H1 (cell line): ENCODE measurements at regions not wholly inside any gene's neighbourhood (a gene's known extent, or its start where the extent isn't known, plus 50 kb on each side); places are given as distances from the start of the nearest gene placed in this dataset.

ENCODE experiments used
- CHD2 ChIP-seq: IDR thresholded peaks from 2 replicates; pipeline ENCODE4 v1.6.1; 2012; ENCODE audit warnings: low read length, improper control_type of control experiment
- CTBP2 ChIP-seq: IDR thresholded peaks from 2 replicates; pipeline ENCODE4 v1.7.0; 2011; ENCODE audit warnings: borderline replicate concordance, mild to moderate bottlenecking, moderate library complexity, mixed read lengths, low read length; ENCODE audit not compliant: insufficient read depth, insufficient read length
- POLR2AphosphoS5 ChIP-seq: IDR thresholded peaks from 2 replicates; pipeline ENCODE4 v1.6.1; 2011; ENCODE audit warnings: low read depth, low read length
- RBBP5 ChIP-seq: IDR thresholded peaks from 2 replicates; pipeline ENCODE4 v1.7.1; 2012; ENCODE audit warnings: low read depth, mild to moderate bottlenecking, inconsistent platforms, low read length, moderate library complexity, borderline replicate concordance
- SAP30 ChIP-seq: fragments of 300-600 bp; sonication (generic); IDR thresholded peaks from 2 replicates; pipeline ENCODE4 v1.7.1; 2012; ENCODE audit warnings: low read length, moderate library complexity, mild to moderate bottlenecking, inconsistent platforms; ENCODE audit not compliant: insufficient read depth, insufficient replicate concordance
- SP2 ChIP-seq: IDR thresholded peaks from 2 replicates; pipeline ENCODE4 v1.6.1; 2012; ENCODE audit warnings: mild to moderate bottlenecking, low read length, inconsistent platforms
- SP4 ChIP-seq: IDR thresholded peaks from 2 replicates; pipeline ENCODE4 v1.6.1; 2012; ENCODE audit warnings: low read length, inconsistent platforms
- TAF7 ChIP-seq: optimal IDR thresholded peaks from 2 replicates; pipeline ENCODE3; 2011; ENCODE audit warnings: low read depth, mild to moderate bottlenecking, inconsistent platforms, low read length, moderate library complexity, borderline replicate concordance
- TCF12 ChIP-seq: IDR thresholded peaks from 2 replicates; pipeline ENCODE4 v1.6.1; 2011; ENCODE audit warnings: low read depth, mild to moderate bottlenecking, low read length
- TF ChIP-seq, protein P1 (sequence below): fragments of 300-600 bp; sonication (generic); IDR thresholded peaks from 2 replicates; pipeline ENCODE4 v1.7.1; 2012; ENCODE audit warnings: low read length, moderate library complexity, mild to moderate bottlenecking, inconsistent platforms; ENCODE audit not compliant: insufficient replicate concordance

DNA sequence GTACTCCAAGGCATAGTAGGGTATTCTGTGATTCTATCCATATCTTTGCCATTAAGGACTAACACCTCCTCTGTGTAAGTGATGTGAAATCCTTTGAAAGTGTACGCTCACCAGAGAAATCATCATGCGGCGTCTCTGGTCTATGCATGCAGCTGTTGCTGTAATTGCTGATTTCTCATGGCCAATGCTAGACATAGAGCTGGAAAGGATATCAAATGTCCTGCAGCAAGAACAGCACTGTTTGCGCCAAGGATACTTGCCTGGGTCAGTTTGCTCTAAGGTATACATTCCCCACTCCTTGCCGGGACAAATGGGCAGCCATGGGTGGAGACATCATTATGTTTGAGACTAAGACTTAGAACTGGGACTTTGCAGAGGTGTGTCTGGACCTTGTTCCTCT, 896.4 kb downstream of the BCL11B start (continued):
- TF ChIP-seq, protein P1, sequence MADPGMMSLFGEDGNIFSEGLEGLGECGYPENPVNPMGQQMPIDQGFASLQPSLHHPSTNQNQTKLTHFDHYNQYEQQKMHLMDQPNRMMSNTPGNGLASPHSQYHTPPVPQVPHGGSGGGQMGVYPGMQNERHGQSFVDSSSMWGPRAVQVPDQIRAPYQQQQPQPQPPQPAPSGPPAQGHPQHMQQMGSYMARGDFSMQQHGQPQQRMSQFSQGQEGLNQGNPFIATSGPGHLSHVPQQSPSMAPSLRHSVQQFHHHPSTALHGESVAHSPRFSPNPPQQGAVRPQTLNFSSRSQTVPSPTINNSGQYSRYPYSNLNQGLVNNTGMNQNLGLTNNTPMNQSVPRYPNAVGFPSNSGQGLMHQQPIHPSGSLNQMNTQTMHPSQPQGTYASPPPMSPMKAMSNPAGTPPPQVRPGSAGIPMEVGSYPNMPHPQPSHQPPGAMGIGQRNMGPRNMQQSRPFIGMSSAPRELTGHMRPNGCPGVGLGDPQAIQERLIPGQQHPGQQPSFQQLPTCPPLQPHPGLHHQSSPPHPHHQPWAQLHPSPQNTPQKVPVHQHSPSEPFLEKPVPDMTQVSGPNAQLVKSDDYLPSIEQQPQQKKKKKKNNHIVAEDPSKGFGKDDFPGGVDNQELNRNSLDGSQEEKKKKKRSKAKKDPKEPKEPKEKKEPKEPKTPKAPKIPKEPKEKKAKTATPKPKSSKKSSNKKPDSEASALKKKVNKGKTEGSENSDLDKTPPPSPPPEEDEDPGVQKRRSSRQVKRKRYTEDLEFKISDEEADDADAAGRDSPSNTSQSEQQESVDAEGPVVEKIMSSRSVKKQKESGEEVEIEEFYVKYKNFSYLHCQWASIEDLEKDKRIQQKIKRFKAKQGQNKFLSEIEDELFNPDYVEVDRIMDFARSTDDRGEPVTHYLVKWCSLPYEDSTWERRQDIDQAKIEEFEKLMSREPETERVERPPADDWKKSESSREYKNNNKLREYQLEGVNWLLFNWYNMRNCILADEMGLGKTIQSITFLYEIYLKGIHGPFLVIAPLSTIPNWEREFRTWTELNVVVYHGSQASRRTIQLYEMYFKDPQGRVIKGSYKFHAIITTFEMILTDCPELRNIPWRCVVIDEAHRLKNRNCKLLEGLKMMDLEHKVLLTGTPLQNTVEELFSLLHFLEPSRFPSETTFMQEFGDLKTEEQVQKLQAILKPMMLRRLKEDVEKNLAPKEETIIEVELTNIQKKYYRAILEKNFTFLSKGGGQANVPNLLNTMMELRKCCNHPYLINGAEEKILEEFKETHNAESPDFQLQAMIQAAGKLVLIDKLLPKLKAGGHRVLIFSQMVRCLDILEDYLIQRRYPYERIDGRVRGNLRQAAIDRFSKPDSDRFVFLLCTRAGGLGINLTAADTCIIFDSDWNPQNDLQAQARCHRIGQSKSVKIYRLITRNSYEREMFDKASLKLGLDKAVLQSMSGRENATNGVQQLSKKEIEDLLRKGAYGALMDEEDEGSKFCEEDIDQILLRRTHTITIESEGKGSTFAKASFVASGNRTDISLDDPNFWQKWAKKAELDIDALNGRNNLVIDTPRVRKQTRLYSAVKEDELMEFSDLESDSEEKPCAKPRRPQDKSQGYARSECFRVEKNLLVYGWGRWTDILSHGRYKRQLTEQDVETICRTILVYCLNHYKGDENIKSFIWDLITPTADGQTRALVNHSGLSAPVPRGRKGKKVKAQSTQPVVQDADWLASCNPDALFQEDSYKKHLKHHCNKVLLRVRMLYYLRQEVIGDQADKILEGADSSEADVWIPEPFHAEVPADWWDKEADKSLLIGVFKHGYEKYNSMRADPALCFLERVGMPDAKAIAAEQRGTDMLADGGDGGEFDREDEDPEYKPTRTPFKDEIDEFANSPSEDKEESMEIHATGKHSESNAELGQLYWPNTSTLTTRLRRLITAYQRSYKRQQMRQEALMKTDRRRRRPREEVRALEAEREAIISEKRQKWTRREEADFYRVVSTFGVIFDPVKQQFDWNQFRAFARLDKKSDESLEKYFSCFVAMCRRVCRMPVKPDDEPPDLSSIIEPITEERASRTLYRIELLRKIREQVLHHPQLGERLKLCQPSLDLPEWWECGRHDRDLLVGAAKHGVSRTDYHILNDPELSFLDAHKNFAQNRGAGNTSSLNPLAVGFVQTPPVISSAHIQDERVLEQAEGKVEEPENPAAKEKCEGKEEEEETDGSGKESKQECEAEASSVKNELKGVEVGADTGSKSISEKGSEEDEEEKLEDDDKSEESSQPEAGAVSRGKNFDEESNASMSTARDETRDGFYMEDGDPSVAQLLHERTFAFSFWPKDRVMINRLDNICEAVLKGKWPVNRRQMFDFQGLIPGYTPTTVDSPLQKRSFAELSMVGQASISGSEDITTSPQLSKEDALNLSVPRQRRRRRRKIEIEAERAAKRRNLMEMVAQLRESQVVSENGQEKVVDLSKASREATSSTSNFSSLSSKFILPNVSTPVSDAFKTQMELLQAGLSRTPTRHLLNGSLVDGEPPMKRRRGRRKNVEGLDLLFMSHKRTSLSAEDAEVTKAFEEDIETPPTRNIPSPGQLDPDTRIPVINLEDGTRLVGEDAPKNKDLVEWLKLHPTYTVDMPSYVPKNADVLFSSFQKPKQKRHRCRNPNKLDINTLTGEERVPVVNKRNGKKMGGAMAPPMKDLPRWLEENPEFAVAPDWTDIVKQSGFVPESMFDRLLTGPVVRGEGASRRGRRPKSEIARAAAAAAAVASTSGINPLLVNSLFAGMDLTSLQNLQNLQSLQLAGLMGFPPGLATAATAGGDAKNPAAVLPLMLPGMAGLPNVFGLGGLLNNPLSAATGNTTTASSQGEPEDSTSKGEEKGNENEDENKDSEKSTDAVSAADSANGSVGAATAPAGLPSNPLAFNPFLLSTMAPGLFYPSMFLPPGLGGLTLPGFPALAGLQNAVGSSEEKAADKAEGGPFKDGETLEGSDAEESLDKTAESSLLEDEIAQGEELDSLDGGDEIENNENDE = no peak
- no peak for TF ChIP-seq SP4
- no peak for TF ChIP-seq CHD2
- TF ChIP-seq CTBP2 = no peak
- no peak for TF ChIP-seq SAP30
- TF ChIP-seq TAF7 = no peak
- TF ChIP-seq SP2 = no peak
- TF ChIP-seq TCF12 = no peak
- no peak for TF ChIP-seq RBBP5
- TF ChIP-seq POLR2AphosphoS5 = no peak
- TF ChIP-seq, all 59 proteins: peak for 0
